H9 (cell line): ENCODE measurements at regions not wholly inside any gene's neighbourhood (a gene's known extent, or its start where the extent isn't known, plus 50 kb on each side); places are given as distances from the start of the nearest gene placed in this dataset.

ENCODE experiments used
- DNase-seq: peaks from one replicate; pipeline ENCODE4 v3.0.0-alpha.2; 2017
- H2AFZ ChIP-seq: one replicate; pipeline ENCODE4 v1.6.1; 2013; ENCODE audit warnings: mild to moderate bottlenecking, low read length, control low read depth, moderate library complexity
- H2AK5ac ChIP-seq: 2 replicates; pipeline ENCODE4 v1.6.1; 2013; ENCODE audit warnings: low read length, control low read depth, mixed read lengths; ENCODE audit not compliant: insufficient read length
- H2BK120ac ChIP-seq: one replicate; pipeline ENCODE4 v1.6.1; 2013; ENCODE audit warnings: low read depth, mild to moderate bottlenecking, low read length, control low read depth, inconsistent platforms; ENCODE audit not compliant: poor library complexity, severe bottlenecking
- H2BK12ac ChIP-seq: 2 replicates; pipeline ENCODE4 v1.6.1; 2013; ENCODE audit warnings: low read length, control low read depth, mixed read lengths, low read depth; ENCODE audit not compliant: insufficient read length
- H2BK15ac ChIP-seq: 2 replicates; pipeline ENCODE4 v1.6.1; 2013; ENCODE audit warnings: low read depth, low read length, control low read depth
- H2BK20ac ChIP-seq: one replicate; pipeline ENCODE4 v1.6.1; 2013; ENCODE audit warnings: low read depth, mild to moderate bottlenecking, low read length, control low read depth, inconsistent platforms; ENCODE audit not compliant: poor library complexity, severe bottlenecking
- H2BK5ac ChIP-seq: 2 replicates; pipeline ENCODE4 v1.6.1; 2013; ENCODE audit warnings: low read length, control low read depth, mixed read lengths; ENCODE audit not compliant: insufficient read length
- H3K14ac ChIP-seq: 2 replicates; pipeline ENCODE4 v1.6.1; 2013; ENCODE audit warnings: low read length, control low read depth; ENCODE audit not compliant: insufficient read depth
- H3K18ac ChIP-seq: 2 replicates; pipeline ENCODE4 v1.6.1; 2013; ENCODE audit warnings: low read depth, mild to moderate bottlenecking, mixed read lengths, low read length, control low read depth; ENCODE audit not compliant: insufficient read length
- H3K23ac ChIP-seq: 2 replicates; pipeline ENCODE4 v1.6.1; 2013; ENCODE audit warnings: low read length, control low read depth, mixed read lengths, low read depth; ENCODE audit not compliant: insufficient read length
- H3K23me2 ChIP-seq: 2 replicates; pipeline ENCODE4 v1.6.1; 2013; ENCODE audit warnings: low read depth, mild to moderate bottlenecking, mixed read lengths, low read length, control low read depth; ENCODE audit not compliant: insufficient read length, poor library complexity, severe bottlenecking
- H3K27ac ChIP-seq: 2 replicates; pipeline ENCODE4 v1.5.1; 2013; ENCODE audit warnings: low read length, control low read depth, mixed read lengths, low read depth; ENCODE audit not compliant: insufficient read length
- H3K27me3 ChIP-seq: 2 replicates; pipeline ENCODE4 v1.6.1; 2013; ENCODE audit warnings: low read length, control low read depth, inconsistent platforms; ENCODE audit not compliant: insufficient read depth
- H3K4ac ChIP-seq: 2 replicates; pipeline ENCODE4 v1.6.1; 2013; ENCODE audit warnings: low read depth, mild to moderate bottlenecking, control low read depth, inconsistent platforms, low read length, moderate library complexity
- H3K4me1 ChIP-seq: 2 replicates; pipeline ENCODE4 v1.6.1; 2013; ENCODE audit warnings: low read length, control low read depth, inconsistent platforms; ENCODE audit not compliant: insufficient read depth
- H3K4me2 ChIP-seq: 2 replicates; pipeline ENCODE4 v1.6.1; 2013; ENCODE audit warnings: low read length, control low read depth, mixed read lengths; ENCODE audit not compliant: insufficient read length, insufficient read depth
- H3K56ac ChIP-seq: 2 replicates; pipeline ENCODE4 v1.6.1; 2013; ENCODE audit warnings: low read depth, mild to moderate bottlenecking, mixed read lengths, low read length, control low read depth; ENCODE audit not compliant: insufficient read length
- H3K79me1 ChIP-seq: 2 replicates; pipeline ENCODE4 v1.6.1; 2013; ENCODE audit warnings: low read depth, mild to moderate bottlenecking, moderate library complexity, low read length, control low read depth, inconsistent platforms; ENCODE audit not compliant: insufficient read depth, poor library complexity, severe bottlenecking
- H3K79me2 ChIP-seq: 2 replicates; pipeline ENCODE4 v1.6.1; 2013; ENCODE audit warnings: low read length, control low read depth, inconsistent platforms; ENCODE audit not compliant: insufficient read depth
- H3K9ac ChIP-seq: 2 replicates; pipeline ENCODE4 v1.6.1; 2013; ENCODE audit warnings: low read length, control low read depth, mixed read lengths; ENCODE audit not compliant: insufficient read length; ENCODE audit errors: extremely low read depth
- H3K9me3 ChIP-seq: one replicate; pipeline ENCODE4 v1.6.1; 2013; ENCODE audit warnings: low read depth, low read length, inconsistent platforms; ENCODE audit not compliant: control insufficient read depth
- H3T11ph ChIP-seq: one replicate; pipeline ENCODE4 v1.6.1; 2013; ENCODE audit warnings: mild to moderate bottlenecking, low read length, control low read depth, inconsistent platforms
- H4K20me1 ChIP-seq: one replicate; pipeline ENCODE4 v1.6.1; 2013; ENCODE audit not compliant: control insufficient read depth, insufficient read length, insufficient read depth
- H4K5ac ChIP-seq: 2 replicates; pipeline ENCODE4 v1.6.1; 2013; ENCODE audit warnings: low read depth, mild to moderate bottlenecking, mixed read lengths, low read length, control low read depth; ENCODE audit not compliant: insufficient read length
- H4K8ac ChIP-seq: replicated peaks from 2 replicates; pipeline ENCODE4 v1.6.1; 2013; ENCODE audit warnings: low read length, control low read depth, mixed read lengths, low read depth; ENCODE audit not compliant: insufficient read length
- H4K91ac ChIP-seq: 2 replicates; pipeline ENCODE4 v1.6.1; 2013; ENCODE audit warnings: low read depth, mild to moderate bottlenecking, moderate library complexity, mixed read lengths, low read length, control low read depth; ENCODE audit not compliant: insufficient read length
- H3K27ac Mint-ChIP-seq, 3 experiments: 2 replicates in 2 of 3; 3 replicates in 1 of 3; pipeline ENCODE4 v1.8.0; 2020 to 2021; ENCODE audit warnings: mixed read lengths in 3 of 3, mild to moderate bottlenecking in 1 of 3, moderate library complexity in 1 of 3
- H3K27me3 Mint-ChIP-seq: 2 replicates; pipeline ENCODE4 v1.8.0; 2021; ENCODE audit warnings: low read depth, mild to moderate bottlenecking, moderate library complexity, mixed read lengths
- H3K36me3 Mint-ChIP-seq, 3 experiments: 2 replicates in 2 of 3; 3 replicates in 1 of 3; pipeline ENCODE4 v1.8.0; 2020 to 2021; ENCODE audit warnings: low read depth in 3 of 3, mixed read lengths in 3 of 3; ENCODE audit not compliant: insufficient read depth in 1 of 3
- H3K4me1 Mint-ChIP-seq, 2 experiments: 2 replicates each; pipeline ENCODE4 v1.8.0; 2020; ENCODE audit warnings: mixed read lengths in 2 of 2
- H3K4me3 Mint-ChIP-seq, 2 experiments: 2 replicates in 1 of 2; 3 replicates in 1 of 2; pipeline ENCODE4 v1.8.0; 2020 to 2021; ENCODE audit warnings: mild to moderate bottlenecking in 2 of 2, mixed read lengths in 2 of 2, moderate library complexity in 1 of 2
- H3K9me3 Mint-ChIP-seq, 2 experiments: 2 replicates in 1 of 2; 3 replicates in 1 of 2; pipeline ENCODE4 v1.8.0; 2020; ENCODE audit warnings: mild to moderate bottlenecking in 2 of 2, mixed read lengths in 2 of 2, moderate library complexity in 1 of 2
- WGBS: extraction: QIAGEN DNeasy Blood & Tissue Kit; methylation state at CpG from one replicate; pipeline ENCODE4 v1.1.7; 2013; ENCODE audit warnings: missing lambda C conversion rate, low lambda C conversion rate, mixed read lengths; ENCODE audit not compliant: insufficient read length; ENCODE audit errors: extremely low coverage; 5-methylcytosine and 5-hydroxymethylcytosine counted together
- TF ChIP-seq, protein P1 (sequence below): fragments of 200-600 bp; sonication (generic); conservative IDR thresholded peaks from 3 replicates; pipeline ENCODE4 v1.8.0; 2021; ENCODE audit warnings: antibody characterized with exemption, mild to moderate bottlenecking

DNA sequence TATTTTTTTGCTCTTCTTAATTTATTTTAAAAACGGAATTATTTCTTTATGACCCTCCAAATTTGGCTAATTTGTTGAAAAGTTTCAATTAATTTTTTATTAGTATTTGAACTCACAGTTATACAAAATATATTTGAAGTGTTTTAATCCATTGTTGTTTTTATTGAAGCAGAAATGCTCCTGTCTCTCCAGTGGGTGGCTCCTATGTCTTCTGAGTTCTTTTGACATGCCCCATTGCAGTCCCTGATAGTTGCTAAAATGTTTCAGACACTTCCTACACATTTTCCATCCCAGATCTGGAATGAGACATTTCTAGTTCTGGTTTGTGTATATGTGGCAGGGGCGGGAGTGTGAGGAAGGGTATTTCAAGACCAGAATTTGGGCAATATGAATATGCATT lies 579.4 kb upstream of the PRR20A start:
- no peak overlapping the region for H2BK5ac ChIP-seq
- H3K4me2 ChIP-seq: no peak overlapping the region
- no peak overlapping the region for H3K27ac ChIP-seq
- no peak overlapping the region for H2BK20ac ChIP-seq
- no peak overlapping the region for H2BK15ac ChIP-seq
- H3K56ac ChIP-seq: no peak overlapping the region
- no peak overlapping the region for H2AK5ac ChIP-seq
- H3K27me3 ChIP-seq: no peaks in the 10 kb centered on the region
- no peak overlapping the region for H4K91ac ChIP-seq
- H3K23me2 ChIP-seq: no peaks in the 10 kb centered on the region
- Mint-ChIP-seq H3K27me3 (no peaks in the 10 kb centered on the region), H3K36me3 (peaks cover 0 to 5% (median 0%) of the 10 kb centered on the region in 3 experiments; a peak in 1 of 7 replicates), H3K9me3 (no peaks in the 10 kb centered on the region; a peak in 1 of 5 replicates), H3K27ac (no peak overlapping the region), H3K4me3 (no peak overlapping the region), H3K4me1 (no peaks in the 10 kb centered on the region)
- no peaks in the 10 kb centered on the region for H3K9me3 ChIP-seq
- H3K18ac ChIP-seq: no peak overlapping the region
- no peaks in the 10 kb centered on the region for H3K79me1 ChIP-seq
- no peak overlapping the region for H2AFZ ChIP-seq
- TF ChIP-seq, protein P1, sequence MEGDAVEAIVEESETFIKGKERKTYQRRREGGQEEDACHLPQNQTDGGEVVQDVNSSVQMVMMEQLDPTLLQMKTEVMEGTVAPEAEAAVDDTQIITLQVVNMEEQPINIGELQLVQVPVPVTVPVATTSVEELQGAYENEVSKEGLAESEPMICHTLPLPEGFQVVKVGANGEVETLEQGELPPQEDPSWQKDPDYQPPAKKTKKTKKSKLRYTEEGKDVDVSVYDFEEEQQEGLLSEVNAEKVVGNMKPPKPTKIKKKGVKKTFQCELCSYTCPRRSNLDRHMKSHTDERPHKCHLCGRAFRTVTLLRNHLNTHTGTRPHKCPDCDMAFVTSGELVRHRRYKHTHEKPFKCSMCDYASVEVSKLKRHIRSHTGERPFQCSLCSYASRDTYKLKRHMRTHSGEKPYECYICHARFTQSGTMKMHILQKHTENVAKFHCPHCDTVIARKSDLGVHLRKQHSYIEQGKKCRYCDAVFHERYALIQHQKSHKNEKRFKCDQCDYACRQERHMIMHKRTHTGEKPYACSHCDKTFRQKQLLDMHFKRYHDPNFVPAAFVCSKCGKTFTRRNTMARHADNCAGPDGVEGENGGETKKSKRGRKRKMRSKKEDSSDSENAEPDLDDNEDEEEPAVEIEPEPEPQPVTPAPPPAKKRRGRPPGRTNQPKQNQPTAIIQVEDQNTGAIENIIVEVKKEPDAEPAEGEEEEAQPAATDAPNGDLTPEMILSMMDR: peak; percentile 52
- no peak overlapping the region for H3K9ac ChIP-seq
- no peak overlapping the region for H4K5ac ChIP-seq
- H3K14ac ChIP-seq: no peak overlapping the region
- no peak overlapping the region for H3K4ac ChIP-seq
- no peak overlapping the region for H2BK12ac ChIP-seq
- no peaks in the 10 kb centered on the region for H3K4me1 ChIP-seq
- no CpG with 5 or more reads among the region's 2 CpGs for WGBS
- no peak overlapping the region for H4K8ac ChIP-seq
- no peak overlapping the region for H2BK120ac ChIP-seq
- H3K23ac ChIP-seq: no peak overlapping the region
- H3T11ph ChIP-seq: no peak overlapping the region
- no peak for DNase-seq
- no peaks in the 10 kb centered on the region for H3K79me2 ChIP-seq
- H4K20me1 ChIP-seq: no peaks in the 10 kb centered on the region
